ENCODE measurements at regions not wholly inside any gene's neighbourhood (a gene's known extent, or its start where the extent isn't known, plus 50 kb on each side); places are given as distances from the start of the nearest gene placed in this dataset.

- H3K4me1 ChIP-seq, result no peaks in the 10 kb centered on the region
- TF ChIP-seq CTCF (IDR thresholded peaks at IDR 0.05; ENCODE audit: borderline replicate concordance), result no peak
- H3K4me3 ChIP-seq, result no peak overlapping the region
- intact Hi-C loops (cut with micrococcal nuclease), result no loop called here
- H3K27me3 ChIP-seq (ENCODE audit: low read depth), result peaks cover 9% of the 10 kb centered on the region
- H3K27ac ChIP-seq (replicated peaks), result no peak overlapping the region
- peaks cover 13% of the 10 kb centered on the region for H3K9me3 ChIP-seq (replicated peaks)
- DNase-seq, result no peak
- H3K36me3 ChIP-seq, result no peaks in the 10 kb centered on the region
Measured at GRCh38 chr11:43234881-43235280, 76.9 kb upstream of the API5 start.

- intact Hi-C loops (cut with micrococcal nuclease), result no loop called here
- H3K36me3 ChIP-seq, result no peaks in the 10 kb centered on the region
- no peak for TF ChIP-seq CTCF (IDR thresholded peaks at IDR 0.05; ENCODE audit: borderline replicate concordance)
- no peak overlapping the region for H3K27ac ChIP-seq (replicated peaks)
- no peak for DNase-seq
- no peaks in the 10 kb centered on the region for H3K27me3 ChIP-seq (ENCODE audit: low read depth)
- H3K9me3 ChIP-seq (replicated peaks), result peaks cover 13% of the 10 kb centered on the region
- no peaks in the 10 kb centered on the region for H3K4me1 ChIP-seq
- H3K4me3 ChIP-seq, result no peak overlapping the region
Measured at GRCh38 chr11:43238341-43238740, 73.5 kb upstream of the API5 start.

- Histone ChIP-seq H3K27ac (replicated peaks) (no peak overlapping the region), H3K27me3 (ENCODE audit: low read depth) (no peaks in the 10 kb centered on the region), H3K36me3 (no peaks in the 10 kb centered on the region), H3K9me3 (replicated peaks) (peaks cover 13% of the 10 kb centered on the region), H3K4me3 (no peak overlapping the region), H3K4me1 (no peaks in the 10 kb centered on the region)
- intact Hi-C loops (cut with micrococcal nuclease), result no loop called here
- TF ChIP-seq CTCF (IDR thresholded peaks at IDR 0.05; ENCODE audit: borderline replicate concordance), result no peak
- no peak for DNase-seq
Measured at GRCh38 chr11:43239791-43240190, 72.0 kb upstream of the API5 start.

GRCh38 chr11:43242401-43242800 lies 69.4 kb upstream of the API5 start:
- intact Hi-C loops (cut with micrococcal nuclease), result no loop called here

GRCh38 chr11:43243927-43244326 lies 67.9 kb upstream of the API5 start:
- TF ChIP-seq CTCF (IDR thresholded peaks at IDR 0.05; ENCODE audit: borderline replicate concordance), result no peak
- no peak for DNase-seq
- H3K27ac ChIP-seq (replicated peaks), result no peak overlapping the region
- H3K27me3 ChIP-seq (ENCODE audit: low read depth), result no peaks in the 10 kb centered on the region
- H3K4me1 ChIP-seq, result no peaks in the 10 kb centered on the region
- intact Hi-C loops (cut with micrococcal nuclease), result no loop called here
- H3K36me3 ChIP-seq, result no peaks in the 10 kb centered on the region
- no peaks in the 10 kb centered on the region for H3K9me3 ChIP-seq (replicated peaks)
- no peak overlapping the region for H3K4me3 ChIP-seq

More at GRCh38 chr11:43242401-43242800, 69.4 kb upstream of the API5 start:
- DNase-seq, result no peak
- Histone ChIP-seq H3K4me3 (no peak overlapping the region), H3K36me3 (no peaks in the 10 kb centered on the region), H3K27ac (replicated peaks) (no peak overlapping the region), H3K9me3 (replicated peaks) (peaks cover 6% of the 10 kb centered on the region), H3K4me1 (no peaks in the 10 kb centered on the region), H3K27me3 (ENCODE audit: low read depth) (no peaks in the 10 kb centered on the region)
- TF ChIP-seq CTCF (IDR thresholded peaks at IDR 0.05; ENCODE audit: borderline replicate concordance), result no peak

- H3K27me3 ChIP-seq (ENCODE audit: low read depth), result no peaks in the 10 kb centered on the region
- no peak for TF ChIP-seq CTCF (IDR thresholded peaks at IDR 0.05; ENCODE audit: borderline replicate concordance)
- H3K4me1 ChIP-seq, result no peaks in the 10 kb centered on the region
- no peak for DNase-seq
- intact Hi-C loops (cut with micrococcal nuclease), result no loop called here
- H3K36me3 ChIP-seq, result no peaks in the 10 kb centered on the region
- H3K27ac ChIP-seq (replicated peaks), result no peak overlapping the region
- no peaks in the 10 kb centered on the region for H3K9me3 ChIP-seq (replicated peaks)
- H3K4me3 ChIP-seq, result no peak overlapping the region
Measured at GRCh38 chr11:43245466-43245865, 66.3 kb upstream of the API5 start.
